ENCODE measurements at regions not wholly inside any gene's neighbourhood (a gene's known extent, or its start where the extent isn't known, plus 50 kb on each side); places are given as distances from the start of the nearest gene placed in this dataset.

GRCh38 chr11:131109790-131110189 lies 193.5 kb upstream of the SNX19 start:
- WGBS (ENCODE audit: insufficient coverage, insufficient read length): no CpG with 5 or more reads among the region's 5 CpGs
- DNase-seq (ENCODE audit: low read depth, low spot score): no peak
- Histone ChIP-seq H3K27me3 (ENCODE audit: control insufficient read depth, insufficient read depth, low read length) (no peaks in the 10 kb centered on the region), H3K36me3 (ENCODE audit: control insufficient read depth, insufficient read depth, low read length) (peaks cover 5% of the 10 kb centered on the region; the same call in 1 of the 2 replicates), H3K9me3 (ENCODE audit: control insufficient read depth, insufficient read depth, low read length) (peaks cover 4% of the 10 kb centered on the region), H3K4me1 (ENCODE audit: control insufficient read depth, insufficient read depth, low read length) (no peaks in the 10 kb centered on the region), H3K4me3 (ENCODE audit: low read length) (no peak overlapping the region), H3K27ac (ENCODE audit: low read length) (no peak overlapping the region)

GRCh38 chr11:131111775-131112174 lies 195.5 kb upstream of the SNX19 start:
- Histone ChIP-seq H3K36me3 (ENCODE audit: control insufficient read depth, insufficient read depth, low read length) (peaks cover 5% of the 10 kb centered on the region; the same call in 1 of the 2 replicates), H3K27ac (ENCODE audit: low read length) (no peak overlapping the region), H3K27me3 (ENCODE audit: control insufficient read depth, insufficient read depth, low read length) (no peaks in the 10 kb centered on the region), H3K9me3 (ENCODE audit: control insufficient read depth, insufficient read depth, low read length) (peaks cover 4% of the 10 kb centered on the region), H3K4me1 (ENCODE audit: control insufficient read depth, insufficient read depth, low read length) (no peaks in the 10 kb centered on the region), H3K4me3 (ENCODE audit: low read length) (no peak overlapping the region)
- no peak for DNase-seq (ENCODE audit: low read depth, low spot score)
- no CpG with 5 or more reads among the region's 4 CpGs for WGBS (ENCODE audit: insufficient coverage, insufficient read length)

- no peaks in the 10 kb centered on the region for H3K36me3 ChIP-seq (ENCODE audit: control insufficient read depth, insufficient read depth, low read length)
- H3K27ac ChIP-seq (ENCODE audit: low read length): no peak overlapping the region
- H3K27me3 ChIP-seq (ENCODE audit: control insufficient read depth, insufficient read depth, low read length): no peaks in the 10 kb centered on the region
- no peaks in the 10 kb centered on the region for H3K9me3 ChIP-seq (ENCODE audit: control insufficient read depth, insufficient read depth, low read length)
- no peak for DNase-seq (ENCODE audit: low read depth, low spot score)
- H3K4me3 ChIP-seq (ENCODE audit: low read length): no peak overlapping the region
- no CpG with 5 or more reads among the region's 3 CpGs for WGBS (ENCODE audit: insufficient coverage, insufficient read length)
- no peaks in the 10 kb centered on the region for H3K4me1 ChIP-seq (ENCODE audit: control insufficient read depth, insufficient read depth, low read length)
Observed at GRCh38 chr11:131118247-131118646, 202.0 kb upstream of the SNX19 start.

- Histone ChIP-seq H3K36me3 (ENCODE audit: control insufficient read depth, insufficient read depth, low read length) (no peaks in the 10 kb centered on the region), H3K4me1 (ENCODE audit: control insufficient read depth, insufficient read depth, low read length) (no peaks in the 10 kb centered on the region), H3K4me3 (ENCODE audit: low read length) (no peak overlapping the region), H3K9me3 (ENCODE audit: control insufficient read depth, insufficient read depth, low read length) (no peaks in the 10 kb centered on the region), H3K27ac (ENCODE audit: low read length) (no peak overlapping the region), H3K27me3 (ENCODE audit: control insufficient read depth, insufficient read depth, low read length) (no peaks in the 10 kb centered on the region)
- WGBS (ENCODE audit: insufficient coverage, insufficient read length): no CpG with 5 or more reads among the region's 7 CpGs
- no peak for DNase-seq (ENCODE audit: low read depth, low spot score)
Observed at GRCh38 chr11:131121426-131122333, 205.4 kb upstream of the SNX19 start.

DNA sequence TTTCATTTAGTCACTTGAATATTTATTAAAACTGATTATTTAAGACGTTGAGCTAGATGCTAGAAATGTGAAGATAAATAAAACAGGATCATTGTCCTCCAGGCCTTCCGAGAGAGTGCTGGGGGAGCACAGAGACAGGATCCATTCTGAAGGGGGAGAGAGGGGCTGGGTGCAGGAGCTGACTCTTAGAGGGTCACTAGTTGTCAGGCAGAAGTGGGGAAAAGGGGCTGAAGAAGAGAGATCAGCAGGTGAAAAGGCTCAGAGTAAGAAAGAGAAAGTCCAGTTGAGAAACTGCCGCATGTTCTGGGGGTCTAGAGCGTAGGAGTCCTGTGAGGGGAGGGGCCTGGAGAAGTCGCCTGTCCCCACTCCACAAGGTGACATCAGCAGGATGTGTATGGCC lies 206.2 kb upstream of the SNX19 start:
- no peak overlapping the region for H3K27ac ChIP-seq (ENCODE audit: low read length)
- no peaks in the 10 kb centered on the region for H3K4me1 ChIP-seq (ENCODE audit: control insufficient read depth, insufficient read depth, low read length)
- no peak for DNase-seq (ENCODE audit: low read depth, low spot score)
- no peaks in the 10 kb centered on the region for H3K36me3 ChIP-seq (ENCODE audit: control insufficient read depth, insufficient read depth, low read length)
- no peaks in the 10 kb centered on the region for H3K9me3 ChIP-seq (ENCODE audit: control insufficient read depth, insufficient read depth, low read length)
- WGBS (ENCODE audit: insufficient coverage, insufficient read length): no CpG with 5 or more reads among the region's 5 CpGs
- H3K27me3 ChIP-seq (ENCODE audit: control insufficient read depth, insufficient read depth, low read length): no peaks in the 10 kb centered on the region
- H3K4me3 ChIP-seq (ENCODE audit: low read length): no peak overlapping the region

GRCh38 chr11:131129474-131129873 lies 213.2 kb upstream of the SNX19 start:
- DNase-seq (ENCODE audit: low read depth, low spot score): no peak
- no CpG with 5 or more reads among the region's 2 CpGs for WGBS (ENCODE audit: insufficient coverage, insufficient read length)
- H3K4me1 ChIP-seq (ENCODE audit: control insufficient read depth, insufficient read depth, low read length): no peaks in the 10 kb centered on the region
- no peaks in the 10 kb centered on the region for H3K27me3 ChIP-seq (ENCODE audit: control insufficient read depth, insufficient read depth, low read length)
- H3K36me3 ChIP-seq (ENCODE audit: control insufficient read depth, insufficient read depth, low read length): no peaks in the 10 kb centered on the region
- no peaks in the 10 kb centered on the region for H3K9me3 ChIP-seq (ENCODE audit: control insufficient read depth, insufficient read depth, low read length)
- no peak overlapping the region for H3K4me3 ChIP-seq (ENCODE audit: low read length)
- no peak overlapping the region for H3K27ac ChIP-seq (ENCODE audit: low read length)

- Histone ChIP-seq H3K27me3 (ENCODE audit: control insufficient read depth, insufficient read depth, low read length) (no peaks in the 10 kb centered on the region), H3K27ac (ENCODE audit: low read length) (no peak overlapping the region), H3K36me3 (ENCODE audit: control insufficient read depth, insufficient read depth, low read length) (no peaks in the 10 kb centered on the region), H3K9me3 (ENCODE audit: control insufficient read depth, insufficient read depth, low read length) (no peaks in the 10 kb centered on the region), H3K4me1 (ENCODE audit: control insufficient read depth, insufficient read depth, low read length) (no peaks in the 10 kb centered on the region), H3K4me3 (ENCODE audit: low read length) (no peak overlapping the region)
- no CpG with 5 or more reads among the region's 3 CpGs for WGBS (ENCODE audit: insufficient coverage, insufficient read length)
- DNase-seq (ENCODE audit: low read depth, low spot score): no peak
Observed at GRCh38 chr11:131135611-131136010, 219.3 kb upstream of the SNX19 start.

DNA sequence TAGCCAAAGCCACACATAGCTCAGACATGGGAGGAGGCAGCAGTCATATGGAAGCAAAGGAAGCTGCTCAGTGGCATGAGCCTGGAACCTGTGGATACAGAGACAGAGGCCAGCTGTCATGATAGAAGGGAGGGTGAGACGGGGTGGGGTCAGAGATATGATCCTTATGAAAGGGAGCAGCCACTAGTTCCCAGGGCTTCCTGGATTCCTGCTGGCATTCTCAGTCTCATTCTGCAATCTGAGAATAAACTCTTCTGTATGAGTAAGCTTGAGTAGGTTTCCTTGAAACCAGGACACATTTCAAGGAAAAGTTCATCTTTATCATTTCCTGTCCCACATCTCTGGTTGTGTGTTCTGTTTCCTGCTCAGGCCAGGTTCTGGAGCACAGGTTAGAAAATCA lies 220.2 kb upstream of the SNX19 start:
- WGBS (ENCODE audit: insufficient coverage, insufficient read length): no CpG with 5 or more reads among the region's 1 CpG
- Histone ChIP-seq H3K9me3 (ENCODE audit: control insufficient read depth, insufficient read depth, low read length) (no peaks in the 10 kb centered on the region), H3K36me3 (ENCODE audit: control insufficient read depth, insufficient read depth, low read length) (no peaks in the 10 kb centered on the region), H3K4me3 (ENCODE audit: low read length) (no peak overlapping the region), H3K4me1 (ENCODE audit: control insufficient read depth, insufficient read depth, low read length) (no peaks in the 10 kb centered on the region), H3K27me3 (ENCODE audit: control insufficient read depth, insufficient read depth, low read length) (no peaks in the 10 kb centered on the region), H3K27ac (ENCODE audit: low read length) (no peak overlapping the region)
- no peak for DNase-seq (ENCODE audit: low read depth, low spot score)

DNA sequence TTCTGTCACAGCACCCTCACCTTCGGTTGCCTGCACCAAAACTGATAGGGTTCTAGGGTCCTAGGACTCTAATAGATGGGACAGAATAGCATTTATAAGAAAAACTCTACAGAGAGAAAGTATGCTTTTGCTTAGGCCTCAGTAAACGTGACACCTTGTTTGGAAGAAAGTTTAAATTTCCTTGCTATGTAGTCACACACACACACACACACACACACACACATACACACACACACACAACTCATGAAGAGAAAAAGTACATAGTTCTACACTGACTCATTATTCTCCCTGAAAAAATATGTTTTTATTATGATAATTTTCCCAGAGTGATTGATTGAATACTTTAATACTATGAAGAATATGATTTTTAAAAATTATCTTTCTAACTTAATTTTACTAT lies 220.8 kb upstream of the SNX19 start:
- Histone ChIP-seq H3K27me3 (ENCODE audit: control insufficient read depth, insufficient read depth, low read length) (no peaks in the 10 kb centered on the region), H3K36me3 (ENCODE audit: control insufficient read depth, insufficient read depth, low read length) (no peaks in the 10 kb centered on the region), H3K27ac (ENCODE audit: low read length) (no peak overlapping the region), H3K9me3 (ENCODE audit: control insufficient read depth, insufficient read depth, low read length) (no peaks in the 10 kb centered on the region), H3K4me1 (ENCODE audit: control insufficient read depth, insufficient read depth, low read length) (no peaks in the 10 kb centered on the region), H3K4me3 (ENCODE audit: low read length) (no peak overlapping the region)
- no peak for DNase-seq (ENCODE audit: low read depth, low spot score)
- WGBS (ENCODE audit: insufficient coverage, insufficient read length): no CpG with 5 or more reads among the region's 2 CpGs

- Histone ChIP-seq H3K4me3 (ENCODE audit: low read length) (no peak overlapping the region), H3K27me3 (ENCODE audit: control insufficient read depth, insufficient read depth, low read length) (no peaks in the 10 kb centered on the region), H3K36me3 (ENCODE audit: control insufficient read depth, insufficient read depth, low read length) (no peaks in the 10 kb centered on the region), H3K4me1 (ENCODE audit: control insufficient read depth, insufficient read depth, low read length) (no peaks in the 10 kb centered on the region), H3K9me3 (ENCODE audit: control insufficient read depth, insufficient read depth, low read length) (no peaks in the 10 kb centered on the region), H3K27ac (ENCODE audit: low read length) (no peak overlapping the region)
- no CpG with 5 or more reads among the region's 4 CpGs for WGBS (ENCODE audit: insufficient coverage, insufficient read length)
- DNase-seq (ENCODE audit: low read depth, low spot score): no peak
Observed at GRCh38 chr11:131138731-131139130, 222.5 kb upstream of the SNX19 start.

DNA sequence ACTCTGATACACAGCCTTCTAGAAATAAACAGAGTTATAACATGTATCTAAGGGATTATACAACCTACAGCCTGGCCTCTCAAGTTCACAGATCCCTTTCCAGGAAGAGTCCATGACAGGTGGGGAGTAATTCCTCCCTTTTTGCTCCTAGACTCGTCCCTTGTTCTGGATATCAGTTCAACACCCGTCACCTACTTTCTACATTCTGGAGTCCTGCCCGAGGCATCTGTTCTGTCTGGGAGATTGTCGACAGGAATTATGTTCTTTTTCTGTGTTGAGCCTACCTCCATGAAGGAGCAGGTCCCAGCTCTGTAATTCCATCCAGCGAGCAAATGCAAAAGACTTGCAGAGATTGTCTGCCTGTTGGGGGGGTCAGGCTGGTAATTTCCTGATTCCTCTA lies 224.6 kb upstream of the NTM start:
- no CpG with 5 or more reads among the region's 5 CpGs for WGBS (ENCODE audit: insufficient coverage, insufficient read length)
- DNase-seq (ENCODE audit: low read depth, low spot score): no peak
- H3K27me3 ChIP-seq (ENCODE audit: control insufficient read depth, insufficient read depth, low read length): no peaks in the 10 kb centered on the region

More for the DNA sequence above, 224.6 kb upstream of the NTM start:
- no peak overlapping the region for H3K4me3 ChIP-seq (ENCODE audit: low read length)
- H3K36me3 ChIP-seq (ENCODE audit: control insufficient read depth, insufficient read depth, low read length): no peaks in the 10 kb centered on the region
- H3K4me1 ChIP-seq (ENCODE audit: control insufficient read depth, insufficient read depth, low read length): no peaks in the 10 kb centered on the region
- H3K9me3 ChIP-seq (ENCODE audit: control insufficient read depth, insufficient read depth, low read length): no peaks in the 10 kb centered on the region
- H3K27ac ChIP-seq (ENCODE audit: low read length): no peak overlapping the region
